SKM-1 treated with dmso at 0.1 percent for 144 hours (cell line): ENCODE measurements at regions not wholly inside any gene's neighbourhood (a gene's known extent, or its start where the extent isn't known, plus 50 kb on each side); places are given as distances from the start of the nearest gene placed in this dataset.
A peak's percentile ranks its signal among the peaks of the same experiment; 100 is the strongest.
"Not testable (repeated sequence)": the region's sequence is repeated elsewhere in the genome, so short reads cannot be mapped to it uniquely, and the experiment has no call there.

Experiments used
- DNase-seq: peaks from one replicate; lab custom pipeline; 2025; ENCODE audit not compliant: unreplicated experiment; lab: John Stamatoyannopoulos, UW

DNA sequence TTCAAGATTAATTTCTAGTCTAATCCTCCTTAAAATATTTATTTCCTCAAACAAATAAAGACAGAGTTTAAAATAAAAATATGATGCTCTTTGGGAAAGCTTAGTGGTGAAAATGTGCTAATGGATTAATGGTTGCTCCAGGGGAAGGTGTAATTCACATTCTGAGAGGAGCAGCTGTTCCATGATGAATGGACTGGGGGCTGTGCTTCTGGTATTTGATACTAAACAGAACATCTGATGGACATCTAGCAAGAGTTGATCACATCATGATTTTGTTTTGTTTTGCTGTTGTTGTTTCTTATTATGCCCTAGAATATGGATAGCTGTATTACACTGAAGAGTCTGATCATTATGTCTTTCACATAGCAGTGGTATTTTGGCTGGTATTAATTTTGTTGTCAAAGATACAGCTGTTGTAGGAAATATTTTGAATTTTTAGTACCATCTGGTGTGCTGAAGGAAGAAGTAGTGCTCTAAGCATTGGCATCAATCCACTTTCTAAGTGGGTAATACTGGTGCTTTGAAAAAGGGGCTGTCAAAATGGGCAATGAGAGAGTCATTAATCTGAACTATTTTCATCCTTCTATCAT, 296.4 kb downstream of the ADAMTS20 start:
- no peak for DNase-seq

DNA sequence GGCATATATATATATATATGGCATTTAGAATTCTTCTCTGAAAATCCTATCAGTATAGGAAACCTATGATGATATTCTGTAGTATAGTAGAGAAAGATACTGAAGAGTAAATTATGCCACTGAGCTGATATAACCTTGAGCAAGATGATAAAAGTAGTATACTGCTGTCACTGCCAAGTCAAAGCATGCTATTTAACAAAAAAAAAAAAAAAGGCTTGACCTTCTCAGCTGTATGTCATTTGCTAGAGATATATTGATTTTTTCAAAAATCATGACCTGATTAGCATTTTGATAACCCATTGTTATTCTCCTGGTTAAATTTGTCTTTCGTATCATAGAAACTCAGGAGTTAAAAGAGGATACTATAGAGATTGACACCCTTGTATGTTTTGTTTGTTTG, 299.4 kb downstream of the ADAMTS20 start:
- DNase-seq = no peak

DNA sequence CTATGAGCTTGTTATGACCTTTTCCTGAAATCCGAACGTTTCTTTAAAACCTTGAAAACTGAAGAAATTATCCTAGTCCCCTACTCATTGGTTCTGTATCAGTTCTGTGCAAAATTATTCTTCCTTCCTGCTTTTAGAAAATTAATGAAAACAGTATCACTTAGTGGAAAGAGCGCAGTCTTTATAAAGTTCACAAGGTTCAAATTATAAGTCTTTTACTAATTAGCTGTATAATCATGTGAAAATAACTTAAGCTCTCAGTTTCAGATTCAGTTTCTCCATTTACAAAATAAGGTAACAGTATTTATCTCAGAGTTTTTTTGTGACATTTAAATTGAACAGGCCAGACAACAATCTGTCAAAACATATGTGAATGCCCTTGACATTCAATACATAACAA, 306.1 kb downstream of the ADAMTS20 start:
- no peak for DNase-seq

DNA sequence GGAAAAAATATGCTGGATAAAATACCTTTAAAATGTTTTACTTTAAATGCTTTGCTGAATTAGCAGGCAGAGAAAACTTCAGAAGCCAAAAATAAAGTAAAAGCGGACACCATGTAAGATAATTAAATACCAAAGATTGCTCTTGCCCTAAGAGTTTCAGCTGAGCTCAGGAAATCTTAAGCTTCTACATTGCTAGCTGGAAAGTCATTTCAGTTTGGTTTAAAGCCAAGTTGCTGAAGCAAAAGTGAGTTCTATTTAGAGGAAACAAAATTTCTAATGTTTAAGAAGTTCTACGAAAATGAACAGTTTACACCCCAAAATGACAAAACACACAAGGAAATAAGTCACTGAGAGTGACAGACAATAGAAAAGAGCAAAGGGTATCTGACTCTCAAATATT, 310.0 kb downstream of the ADAMTS20 start:
- no peak for DNase-seq

DNA sequence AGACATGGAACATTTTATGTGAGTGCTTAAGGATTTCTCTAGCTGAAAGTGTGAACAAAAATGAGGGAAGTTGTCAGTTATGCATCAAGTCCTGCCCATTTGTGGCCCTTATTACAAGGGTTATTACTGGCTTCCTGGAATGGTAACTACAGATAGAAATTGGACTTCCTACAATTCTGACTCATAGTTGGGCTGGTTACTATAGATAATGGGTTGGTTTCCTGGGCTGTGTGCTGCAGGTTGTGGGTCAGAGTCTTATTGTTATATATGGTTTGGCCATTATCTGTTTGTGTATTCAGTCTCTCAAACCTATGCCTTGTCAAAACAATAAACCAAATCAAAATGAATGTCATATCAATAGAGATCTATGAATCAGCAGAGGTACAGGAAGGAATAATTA, 313.7 kb downstream of the ADAMTS20 start:
- DNase-seq = no peak

DNA sequence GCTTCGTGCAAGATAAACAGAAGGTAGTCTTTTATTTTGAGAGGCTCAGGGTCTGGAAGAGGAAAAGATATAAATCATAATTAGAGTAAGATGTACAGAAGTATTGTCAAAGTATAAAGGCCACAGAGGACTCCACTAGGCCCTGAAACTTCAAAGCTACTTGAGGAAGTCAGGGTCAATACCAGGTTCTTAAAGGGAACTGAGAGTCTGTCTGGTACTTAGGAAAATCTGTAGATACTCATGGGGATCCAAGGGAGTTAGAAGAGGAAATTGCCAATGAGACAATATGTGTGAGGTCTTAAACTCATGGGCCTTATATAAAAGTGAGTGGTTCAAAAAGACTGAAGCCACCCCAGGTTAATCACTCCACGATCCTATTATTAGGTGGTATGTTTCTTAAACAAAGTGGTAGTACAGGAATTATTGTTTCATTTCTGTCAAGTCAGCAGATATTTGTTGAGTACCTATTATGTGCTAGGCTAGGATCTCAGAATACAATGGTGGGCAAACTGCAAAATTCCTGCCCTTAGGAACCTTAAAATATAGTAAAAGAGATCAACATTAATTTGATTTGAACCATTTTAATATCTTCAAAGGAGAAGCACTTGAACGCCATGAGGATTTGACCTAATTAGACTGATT, 314.6 kb downstream of the ADAMTS20 start:
- no peak for DNase-seq

DNA sequence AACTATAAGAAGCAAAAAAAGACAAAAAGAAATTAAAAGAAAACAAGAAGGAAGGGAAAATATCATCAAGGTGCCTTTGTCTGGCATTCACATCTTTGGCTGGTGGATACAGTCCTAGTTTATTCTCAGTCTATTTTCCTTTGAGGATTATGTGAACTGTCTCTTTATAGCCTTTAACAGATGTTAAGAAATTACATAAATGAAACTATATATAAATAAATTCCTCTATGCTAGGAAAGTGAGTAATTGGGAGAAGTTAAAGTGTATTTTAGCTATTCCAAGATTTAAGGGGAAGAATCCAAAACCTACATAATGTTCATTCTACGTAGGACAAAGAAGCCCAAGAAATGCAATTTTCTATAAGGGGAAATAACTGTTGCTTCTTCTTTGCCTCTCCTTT, 316.3 kb downstream of the ADAMTS20 start:
- no peak for DNase-seq

DNA sequence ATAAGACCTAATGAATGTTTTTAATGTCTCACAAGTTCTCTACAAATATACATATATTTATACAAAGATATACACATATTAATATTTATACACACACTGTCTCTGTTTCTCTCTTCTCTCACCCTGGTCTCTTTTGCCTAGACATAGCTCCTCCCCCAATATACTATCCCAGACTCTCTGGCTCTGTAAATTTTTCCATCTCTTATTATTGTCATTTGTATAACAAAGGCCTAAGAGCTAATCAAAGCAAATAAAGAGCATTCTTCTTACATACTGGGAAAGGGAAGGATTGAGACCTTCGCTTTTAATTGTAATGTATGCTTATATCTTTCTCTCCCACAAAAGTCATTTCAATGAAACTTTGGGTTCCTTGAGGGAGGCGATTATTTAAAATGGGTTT, 318.1 kb downstream of the ADAMTS20 start:
- DNase-seq = no peak

DNA sequence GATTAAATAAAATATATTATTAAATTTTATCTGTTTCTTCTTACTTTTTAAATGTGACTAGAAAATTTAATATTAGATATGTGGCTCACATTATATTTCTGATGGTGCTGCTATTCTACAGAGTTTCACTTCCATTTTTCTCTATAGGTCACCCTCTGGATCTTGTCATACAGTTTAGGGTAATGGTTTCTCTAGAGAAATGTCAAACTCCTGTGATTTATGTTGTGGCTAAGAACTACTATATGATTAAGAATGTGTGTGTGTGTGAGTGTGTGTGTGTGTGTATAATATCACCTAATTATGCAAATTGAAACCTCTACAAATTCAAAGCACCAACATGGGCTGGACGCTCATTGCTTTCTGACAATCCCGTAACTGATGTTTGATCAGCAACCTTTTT, 325.9 kb downstream of the ADAMTS20 start:
- no peak for DNase-seq

DNA sequence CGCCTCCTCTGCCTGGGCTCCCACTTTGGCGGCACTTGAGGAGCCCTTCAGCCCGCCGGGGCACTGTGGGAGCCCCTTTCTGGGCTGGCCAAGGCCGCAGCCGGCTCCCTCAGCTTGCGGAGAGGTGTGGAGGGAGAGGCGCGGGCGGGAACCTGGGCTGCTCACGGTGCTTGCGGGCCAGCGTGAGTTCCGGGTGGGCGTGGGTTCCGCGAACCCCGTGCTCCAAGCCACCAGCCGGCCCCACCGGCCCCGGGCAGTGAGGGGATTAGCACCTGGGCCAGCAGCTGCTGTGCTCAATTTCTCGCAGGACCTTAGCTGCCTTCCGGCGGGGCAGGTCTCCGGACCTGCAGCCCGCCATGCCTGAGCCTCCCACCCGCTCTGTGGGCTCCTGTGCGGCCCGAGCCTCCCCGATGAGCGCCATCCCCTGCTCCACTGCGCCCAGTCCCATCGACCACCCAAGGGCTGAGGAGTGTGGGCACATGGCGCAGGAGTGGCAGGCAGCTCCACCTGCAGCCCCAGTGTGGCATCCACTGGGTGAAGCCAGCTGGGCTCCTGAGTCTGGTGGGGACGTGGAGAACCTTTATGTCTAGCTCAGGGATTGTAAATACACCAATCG, 327.7 kb downstream of the ADAMTS20 start:
- DNase-seq = not testable (repeated sequence)

DNA sequence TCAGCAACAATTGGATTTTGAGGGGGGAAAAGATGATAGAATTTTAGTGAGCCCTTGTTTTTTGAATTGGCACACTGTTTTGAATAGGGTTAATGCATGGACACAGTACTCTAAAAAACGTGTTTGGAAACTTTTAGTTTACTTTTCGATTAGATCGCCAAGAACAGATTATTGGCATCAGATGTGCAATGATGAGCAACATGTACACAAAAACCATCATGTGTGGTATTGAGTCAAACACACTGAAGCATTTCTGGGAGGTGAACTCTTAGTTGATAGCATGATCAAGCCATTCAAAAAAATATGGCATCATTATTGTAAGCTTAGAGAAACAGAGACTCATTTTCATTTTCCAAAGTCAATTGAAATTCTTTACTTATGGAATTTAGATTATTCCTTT, 329.2 kb downstream of the ADAMTS20 start:
- DNase-seq = no peak

DNA sequence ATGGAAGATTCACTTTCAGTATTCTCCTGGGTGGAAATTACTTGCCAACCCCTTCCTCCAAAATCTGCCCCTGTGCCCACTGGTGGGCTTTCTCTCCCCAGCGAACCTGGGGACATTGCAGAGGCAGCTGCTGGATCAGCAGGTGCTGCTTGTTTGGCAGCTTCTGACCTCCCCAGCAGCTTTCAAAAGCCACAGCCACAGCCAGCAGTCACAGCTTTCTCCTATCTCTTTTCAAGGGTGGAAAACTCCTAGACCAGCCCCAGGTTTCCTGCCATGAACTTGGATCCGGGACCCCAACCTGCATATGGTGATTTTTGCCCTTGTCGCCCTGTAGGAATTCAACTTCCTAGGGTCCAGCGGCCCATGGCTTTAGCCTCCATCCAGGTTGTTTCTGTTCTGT, 330.8 kb downstream of the ADAMTS20 start:
- DNase-seq = no peak

DNA sequence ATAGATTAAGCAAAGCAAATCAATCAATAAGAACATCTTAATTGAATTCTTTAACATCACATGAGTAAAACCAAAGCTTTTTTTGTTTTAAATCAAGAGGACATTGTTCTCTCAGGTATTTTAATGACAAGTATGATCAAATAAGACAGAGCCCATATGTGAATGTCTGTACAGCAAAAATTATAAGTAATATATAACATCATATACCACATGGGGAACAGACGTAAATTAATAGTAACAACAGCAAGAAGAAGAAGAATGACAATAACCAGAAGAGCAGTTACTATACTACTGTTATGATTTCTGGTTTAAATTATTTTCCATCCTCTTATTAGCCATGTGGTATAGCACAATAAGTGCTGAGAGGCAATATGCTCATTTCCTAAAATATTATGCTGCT, 335.5 kb downstream of the ADAMTS20 start:
- no peak for DNase-seq

DNA sequence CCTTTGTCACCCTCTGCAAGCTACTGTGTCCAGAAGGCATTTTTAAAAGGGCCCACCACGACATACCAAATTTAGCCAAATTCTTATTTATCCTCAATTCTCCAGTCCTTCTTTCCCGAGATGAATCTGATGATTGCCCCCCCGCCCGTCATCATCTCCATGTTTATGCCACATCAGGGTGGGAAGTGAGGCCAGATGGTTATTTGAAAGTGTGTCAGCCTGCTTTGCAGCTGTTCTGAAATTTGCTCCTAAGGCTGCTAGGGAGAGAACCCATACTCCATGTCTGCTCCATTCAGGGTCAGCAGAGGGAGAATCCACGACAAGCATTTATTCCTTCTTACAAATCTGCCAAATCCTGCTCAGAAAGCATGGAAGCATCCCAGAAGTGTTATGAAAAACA, 337.8 kb downstream of the ADAMTS20 start:
- DNase-seq = no peak

DNA sequence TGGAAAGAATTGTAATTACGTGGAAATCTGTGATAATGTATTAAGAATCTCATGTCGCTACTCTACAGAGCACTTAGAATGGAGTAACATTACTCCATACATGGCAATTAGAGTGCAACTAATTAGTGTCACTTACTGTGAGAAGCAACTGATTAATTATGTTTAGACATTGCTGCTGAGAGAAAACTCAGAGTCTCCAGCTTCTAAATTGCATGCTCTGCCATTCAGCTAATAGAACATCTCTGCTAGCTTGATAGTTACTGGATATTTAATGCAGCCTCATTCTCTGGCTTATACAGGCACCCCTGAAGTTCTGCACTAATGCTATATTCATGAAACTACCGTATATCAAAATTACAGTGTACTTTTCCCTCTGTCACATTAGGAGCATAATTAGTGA, 338.4 kb downstream of the ADAMTS20 start:
- no peak for DNase-seq

DNA sequence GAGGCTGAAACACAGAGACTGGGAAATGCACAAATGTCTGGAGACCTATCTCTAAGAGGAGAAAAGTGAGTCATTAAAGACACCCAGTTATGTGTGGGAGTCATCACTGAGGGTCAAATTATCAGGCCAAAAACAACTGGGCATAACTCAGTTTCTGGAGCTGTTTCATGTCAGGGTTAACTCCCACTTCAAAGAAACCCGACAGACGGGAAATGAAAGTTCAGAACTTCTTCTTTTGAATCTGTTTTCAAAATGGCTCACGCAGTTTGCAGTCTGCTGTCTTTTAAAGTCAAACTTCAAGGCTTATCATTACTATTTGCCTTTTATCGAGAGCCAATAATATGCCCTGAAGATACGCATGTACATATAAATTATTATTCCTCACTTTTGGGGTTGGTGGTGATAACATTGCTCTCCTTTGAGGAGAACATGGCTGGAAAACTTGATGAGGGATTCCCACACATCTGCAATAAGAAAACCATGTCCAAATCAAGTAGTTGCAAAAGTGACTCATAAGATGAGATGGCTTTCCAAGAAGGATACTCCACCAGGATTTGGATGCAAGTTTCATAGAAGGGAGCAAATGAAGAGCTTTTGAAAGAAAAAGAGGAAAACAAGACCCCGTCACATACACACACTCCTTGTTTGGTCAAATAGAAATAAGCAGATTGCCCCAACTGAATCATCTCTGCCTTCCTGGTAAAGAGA, 341.4 kb downstream of the ADAMTS20 start:
- peak; percentile 5 for DNase-seq

DNA sequence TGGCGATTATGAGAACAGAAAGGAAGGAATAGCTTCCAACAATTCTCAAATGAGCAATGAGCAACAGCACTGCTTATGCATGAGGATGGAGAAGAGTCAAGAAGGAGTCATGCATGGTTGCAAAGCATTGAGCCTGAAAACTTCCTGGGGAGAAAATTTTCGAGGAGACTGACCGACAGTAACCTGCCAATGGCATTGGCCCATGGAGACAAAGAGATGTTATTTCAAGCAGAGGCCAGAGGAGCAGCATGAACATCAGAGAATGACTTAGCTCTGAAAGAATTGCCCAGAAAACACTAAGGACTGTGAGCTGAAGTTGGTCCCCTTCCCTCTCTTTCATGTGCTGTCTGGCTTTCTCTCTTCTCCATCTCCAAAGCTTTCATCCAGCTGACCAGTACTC, 343.4 kb downstream of the ADAMTS20 start:
- no peak for DNase-seq

DNA sequence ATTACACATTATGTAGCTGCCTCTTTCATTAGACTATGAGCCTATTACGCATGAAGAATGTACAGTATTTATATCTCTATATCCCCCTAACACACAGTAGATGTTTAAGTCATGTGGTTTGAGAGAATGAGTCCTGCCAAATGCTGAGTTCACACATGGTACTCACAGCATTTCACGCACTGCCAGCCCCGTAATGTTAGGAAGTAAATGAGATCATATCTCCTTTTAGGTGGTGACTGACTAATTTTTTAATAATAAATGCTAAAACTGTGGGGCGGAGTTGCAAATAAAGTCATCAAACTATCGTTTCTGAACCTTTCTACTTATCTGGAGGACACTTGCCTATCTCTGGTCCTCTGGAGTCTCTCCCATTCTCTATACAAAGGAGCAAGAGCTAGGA, 343.8 kb downstream of the ADAMTS20 start:
- no peak for DNase-seq

DNA sequence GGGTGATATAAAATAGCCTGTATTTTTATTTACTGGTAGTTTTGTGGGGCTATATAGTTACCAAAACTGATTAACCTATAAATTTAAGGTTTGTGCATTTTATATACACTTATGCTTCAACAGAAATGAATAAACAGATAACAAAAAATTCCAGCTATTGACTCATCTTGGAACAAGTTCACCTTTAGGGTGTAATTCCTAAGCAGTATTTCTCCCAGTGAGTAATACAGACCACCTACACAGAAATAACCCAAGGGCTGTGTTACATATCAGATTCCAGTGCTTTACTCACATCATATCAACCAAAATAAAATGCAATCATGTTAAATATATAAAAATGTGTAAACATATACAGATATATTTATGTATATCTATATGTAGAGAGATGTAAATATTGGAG, 345.6 kb downstream of the ADAMTS20 start:
- no peak for DNase-seq

DNA sequence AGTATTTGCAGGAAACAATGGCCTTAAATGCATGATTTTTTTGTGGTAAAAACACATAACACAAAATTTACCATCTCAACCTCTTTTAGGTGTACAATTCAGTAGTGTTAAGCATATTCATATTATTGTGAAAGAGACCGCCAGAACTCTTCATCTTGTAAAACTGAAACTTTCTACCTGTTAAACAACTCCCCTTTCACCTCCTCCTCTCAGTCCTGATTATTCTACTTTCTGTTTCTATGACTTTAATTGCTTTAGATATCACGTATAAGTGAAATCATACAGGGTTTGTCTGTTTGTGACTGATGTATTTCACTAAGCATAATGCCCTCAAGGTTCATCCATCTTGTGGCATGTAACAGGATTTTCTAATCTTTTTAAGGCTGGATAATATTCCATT, 353.4 kb downstream of the ADAMTS20 start:
- DNase-seq = no peak

DNA sequence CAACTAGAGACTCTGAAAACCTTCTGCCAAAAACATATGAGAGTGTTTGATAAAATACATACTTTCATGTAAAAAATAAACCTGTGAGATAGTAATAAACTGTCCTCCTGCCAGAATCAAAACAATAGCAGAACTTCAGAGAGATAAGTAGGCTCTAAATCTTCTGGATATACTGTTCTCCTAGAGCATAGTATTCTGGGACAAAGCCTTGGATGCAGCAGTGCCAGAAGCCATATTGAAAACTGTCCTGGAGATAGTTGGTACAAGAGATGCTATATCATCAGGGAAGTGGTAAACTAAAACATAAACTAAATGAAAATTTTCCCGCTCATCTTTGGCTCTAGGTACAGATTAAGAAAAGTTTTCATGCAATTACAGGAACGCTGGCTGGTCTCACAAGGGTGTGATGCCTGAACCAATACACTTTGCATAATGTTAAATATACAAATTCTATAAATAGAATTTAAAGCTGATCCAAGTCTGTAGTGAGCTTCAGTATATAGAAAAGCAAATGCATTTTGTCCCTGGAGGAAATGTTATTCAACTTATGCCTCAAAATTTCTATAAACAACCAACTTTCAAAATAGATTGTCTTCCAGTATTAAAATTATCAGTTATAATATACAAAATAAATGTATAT, 355.6 kb downstream of the ADAMTS20 start:
- DNase-seq = no peak

DNA sequence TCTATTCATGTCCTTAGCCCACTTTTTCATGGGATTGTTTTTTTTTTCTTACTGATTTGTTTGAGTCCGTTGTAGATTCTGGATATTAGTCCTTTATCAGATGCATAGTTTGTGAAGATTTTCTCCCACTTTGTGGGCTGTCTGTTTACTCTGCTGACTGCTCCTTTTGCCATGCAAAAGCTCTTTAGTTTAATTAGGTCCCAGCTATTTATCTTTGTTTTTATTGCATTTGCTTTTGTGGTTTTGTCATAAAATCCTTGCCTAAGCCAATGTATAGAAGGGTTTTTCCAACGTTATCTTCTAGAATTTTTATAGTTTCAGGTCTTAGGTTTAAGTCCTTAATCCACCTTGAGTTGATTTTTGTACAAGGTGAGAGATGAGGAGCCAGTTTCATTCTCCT, 358.9 kb downstream of the ADAMTS20 start:
- DNase-seq = not testable (repeated sequence)
